H7 (cell line): ENCODE measurements at regions not wholly inside any gene's neighbourhood (a gene's known extent, or its start where the extent isn't known, plus 50 kb on each side); places are given as distances from the start of the nearest gene placed in this dataset.
A peak's percentile ranks its signal among the peaks of the same experiment; 100 is the strongest.

Source experiments
- DNase-seq: peaks from one replicate; pipeline ENCODE4 v3.0.0; 2012
- H3K27me3 ChIP-seq: 2 replicates; pipeline ENCODE4 v1.6.0; 2011; ENCODE audit warnings: mild to moderate bottlenecking, low read length; ENCODE audit not compliant: control insufficient read depth, insufficient read depth
- H3K36me3 ChIP-seq: replicated peaks from 2 replicates; pipeline ENCODE4 v1.5.1; 2011; ENCODE audit warnings: low read length; ENCODE audit not compliant: control insufficient read depth, insufficient read depth
- H3K4me3 ChIP-seq: 2 replicates; pipeline ENCODE4 v1.5.1; 2011; ENCODE audit warnings: low read depth, mild to moderate bottlenecking, control low read depth, low read length, moderate library complexity; ENCODE audit not compliant: insufficient read depth

DNA sequence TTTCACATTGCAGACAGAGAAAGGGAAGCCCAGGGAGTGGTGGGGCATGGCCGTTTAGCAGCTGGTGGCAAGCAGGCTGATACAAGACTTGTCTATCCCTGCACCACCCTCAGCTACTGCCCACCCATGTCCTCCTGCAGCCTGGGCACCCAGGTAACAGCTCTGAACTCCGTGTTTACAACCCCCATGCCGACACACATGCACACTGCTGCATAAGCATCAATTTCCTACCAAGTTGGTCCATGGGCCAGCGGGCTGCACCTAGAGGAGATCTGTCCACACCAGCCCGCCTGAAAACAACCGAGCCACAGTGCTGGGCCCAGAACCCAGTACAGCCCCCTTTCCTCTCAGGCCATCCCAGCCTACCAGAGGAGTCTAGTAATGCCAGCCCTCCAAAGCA lies 75.9 kb upstream of the C14orf180 start:
- Histone ChIP-seq H3K36me3 (no peaks in the 10 kb centered on the region), H3K27me3 (no peaks in the 10 kb centered on the region), H3K4me3 (no peak overlapping the region)
- DNase-seq: peak; percentile 8

DNA sequence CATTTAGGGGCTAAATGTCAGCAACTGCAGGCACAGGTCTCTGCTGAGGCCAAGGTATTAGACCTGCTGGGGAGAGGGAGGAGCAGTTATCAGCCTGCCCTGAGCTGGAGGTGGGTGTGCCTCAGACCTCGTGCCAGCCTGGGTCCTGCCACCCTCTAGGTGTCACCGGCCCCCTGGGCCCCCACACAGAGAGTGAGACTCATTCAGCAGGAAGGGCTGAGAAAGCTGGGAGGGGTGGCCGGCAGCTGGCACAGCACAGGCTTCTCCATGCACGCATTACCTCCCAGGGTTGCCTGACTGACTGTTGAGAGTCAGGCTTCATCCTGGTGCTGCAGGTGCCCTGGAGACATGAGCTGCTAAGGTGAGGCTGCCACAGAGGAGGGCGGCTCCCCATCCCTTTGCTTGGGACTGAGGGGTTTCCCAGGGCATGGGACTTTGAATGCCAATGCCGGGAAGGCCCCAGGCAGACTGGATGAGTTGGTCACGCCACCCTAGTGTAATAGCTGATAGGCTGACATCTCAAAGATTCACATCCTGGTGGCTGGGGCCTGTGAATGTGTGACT lies 75.3 kb upstream of the C14orf180 start:
- H3K36me3 ChIP-seq: no peaks in the 10 kb centered on the region
- H3K27me3 ChIP-seq: no peaks in the 10 kb centered on the region
- DNase-seq: peak; percentile 36
- no peak overlapping the region for H3K4me3 ChIP-seq

DNA sequence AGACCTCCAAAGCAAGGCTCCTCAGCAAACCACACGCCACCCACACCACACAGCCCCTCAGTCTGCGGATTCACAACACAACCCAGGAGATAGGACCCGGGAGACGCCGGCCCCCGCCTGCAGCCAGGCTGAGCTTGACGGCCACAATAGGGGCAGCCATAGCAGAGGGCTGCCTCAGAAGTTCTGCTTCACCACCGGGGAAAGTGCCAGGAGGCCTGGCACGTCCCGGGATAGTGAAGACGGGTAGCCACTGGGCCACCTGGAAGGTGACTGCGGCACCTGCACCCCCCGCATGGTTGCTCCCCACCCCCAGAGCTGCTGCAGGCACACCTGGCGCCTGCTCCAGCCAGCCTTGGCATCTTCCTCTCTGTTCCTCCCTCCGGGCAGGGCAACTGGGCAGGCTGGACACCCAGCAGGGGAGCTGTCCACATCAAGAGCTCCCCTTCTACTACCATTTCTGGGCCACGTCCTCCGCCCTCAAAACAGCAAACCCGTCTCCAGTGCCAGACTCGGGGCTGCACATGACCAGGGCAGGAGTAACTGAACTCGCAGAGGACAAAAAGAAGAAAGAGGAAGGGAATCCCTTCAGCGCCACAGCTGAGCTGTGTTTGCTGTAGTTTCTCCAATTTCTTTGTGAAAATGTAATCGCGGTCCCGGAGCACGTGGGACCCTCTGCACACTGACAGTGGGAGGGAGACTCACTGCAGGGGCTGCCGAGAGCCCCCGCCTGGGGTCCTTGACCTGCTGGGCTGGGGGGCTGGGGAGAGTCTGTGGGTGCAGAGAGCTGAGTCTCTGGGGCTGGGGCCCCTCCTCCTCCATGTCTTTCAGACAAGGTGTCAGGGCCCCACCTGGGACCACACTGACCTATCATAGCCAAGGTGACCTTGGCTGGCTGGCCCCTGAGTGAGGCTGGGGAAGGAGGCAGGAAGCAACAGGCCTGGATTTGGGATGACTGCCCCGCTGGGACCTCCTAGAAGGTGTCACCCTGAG lies 74.2 kb upstream of the C14orf180 start:
- DNase-seq: peak; percentile 57
- Histone ChIP-seq H3K4me3 (no peak overlapping the region), H3K36me3 (no peaks in the 10 kb centered on the region), H3K27me3 (no peaks in the 10 kb centered on the region)

DNA sequence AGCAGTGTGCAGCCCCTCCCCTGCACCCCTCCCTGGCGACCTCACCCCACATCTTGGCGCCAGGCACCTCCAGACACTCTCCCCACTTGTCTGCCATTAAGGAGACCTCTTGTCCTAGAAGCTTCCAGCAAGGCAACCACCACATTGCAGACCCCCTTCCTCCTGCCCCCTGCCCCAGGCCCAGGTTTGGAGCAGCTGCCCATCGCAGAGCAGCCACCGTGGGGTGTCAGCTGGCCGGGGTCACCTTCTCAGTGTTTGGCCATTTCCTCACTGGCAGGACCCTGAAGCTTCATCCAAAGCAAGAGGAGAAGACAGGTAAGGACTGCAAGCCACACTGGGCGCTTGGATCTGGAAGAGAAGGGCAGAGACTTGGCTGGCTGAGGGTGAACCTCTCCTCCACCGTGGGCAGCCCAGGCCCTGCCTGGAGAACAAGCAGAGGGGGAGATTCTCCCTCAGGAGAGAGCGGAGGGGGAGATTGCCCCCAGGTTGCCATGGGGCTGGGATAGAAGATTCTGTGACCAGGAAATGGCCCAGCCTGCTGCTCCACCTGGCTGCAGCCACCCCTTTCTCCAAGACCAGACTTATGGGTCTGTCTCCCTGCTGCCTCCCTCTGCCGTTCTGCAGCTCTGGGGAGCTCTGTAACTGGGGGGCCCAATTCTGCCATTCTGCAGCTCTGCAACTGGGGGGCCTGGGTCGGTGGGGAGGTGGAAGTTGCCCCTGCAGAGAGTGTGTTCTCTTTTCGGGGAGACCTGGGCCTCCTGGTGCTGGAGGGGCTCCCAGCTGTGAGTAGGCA lies 72.9 kb upstream of the C14orf180 start:
- peak; percentile 39 for DNase-seq
- Histone ChIP-seq H3K27me3 (no peaks in the 10 kb centered on the region), H3K4me3 (no peak overlapping the region)

DNA sequence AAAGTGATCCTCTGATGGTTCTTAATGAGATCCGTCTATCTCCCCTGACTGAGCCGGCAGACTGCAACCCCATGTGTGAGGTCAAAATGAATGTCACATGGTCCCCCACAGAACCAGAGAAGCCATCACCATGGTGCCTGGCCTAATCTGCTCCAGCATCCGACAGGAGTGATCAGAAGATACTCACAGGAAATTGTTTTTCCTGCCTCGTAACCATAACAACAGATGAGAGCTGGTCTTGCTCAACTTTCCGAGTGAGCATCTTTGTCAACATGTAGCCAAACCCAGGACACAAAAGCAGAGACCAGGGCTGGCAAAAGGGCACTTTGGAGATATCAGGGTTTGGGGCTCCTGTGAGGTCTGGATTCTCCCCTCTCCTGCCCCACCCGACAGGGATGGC lies 72.1 kb upstream of the C14orf180 start:
- peak; percentile 27 for DNase-seq
- H3K4me3 ChIP-seq: no peak overlapping the region
- H3K27me3 ChIP-seq: no peaks in the 10 kb centered on the region
- no peaks in the 10 kb centered on the region for H3K36me3 ChIP-seq

More for the DNA sequence above, 72.9 kb upstream of the C14orf180 start:
- H3K36me3 ChIP-seq: no peaks in the 10 kb centered on the region

DNA sequence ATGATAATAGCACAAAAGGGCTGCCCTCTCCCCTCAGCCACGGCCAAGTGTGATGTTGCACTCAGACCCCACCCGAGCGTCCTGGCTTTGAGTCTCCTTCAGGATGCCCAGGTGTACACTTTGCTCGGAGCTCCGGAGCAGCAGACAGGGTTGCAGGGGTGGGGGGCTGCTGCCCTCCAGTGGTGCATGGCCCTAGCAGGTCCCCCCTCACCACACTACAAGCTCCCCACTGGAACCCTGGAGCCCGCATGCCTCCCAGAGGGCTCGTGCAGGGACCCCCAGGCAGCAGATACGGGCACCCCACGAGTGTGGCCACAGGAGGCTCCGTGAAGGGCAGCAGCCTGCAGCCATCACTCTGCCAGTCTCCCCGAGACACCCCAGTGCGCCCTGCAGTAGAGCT lies 69.9 kb upstream of the C14orf180 start:
- Histone ChIP-seq H3K27me3 (no peaks in the 10 kb centered on the region), H3K36me3 (no peaks in the 10 kb centered on the region), H3K4me3 (no peak overlapping the region)
- DNase-seq: peak; percentile 84

DNA sequence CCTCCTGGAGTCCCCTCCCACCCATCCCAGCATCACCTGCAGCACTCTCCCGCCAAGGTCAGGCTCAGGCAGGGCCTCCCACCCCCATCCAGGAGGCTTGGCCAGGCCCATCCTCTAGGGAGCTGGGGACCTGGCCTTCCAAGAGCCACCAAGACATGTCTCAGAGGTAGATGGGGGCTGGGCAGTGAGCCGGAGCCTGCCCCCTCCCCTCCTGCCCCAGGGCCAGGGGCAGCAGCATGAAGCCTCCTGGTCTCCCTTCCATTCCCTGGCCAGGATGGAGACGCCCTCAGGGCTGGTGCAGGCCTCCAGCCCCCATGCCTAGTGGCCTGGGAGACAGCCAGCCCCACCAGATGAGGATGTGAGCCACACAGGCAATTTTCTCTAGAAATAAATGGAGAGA lies 69.3 kb upstream of the C14orf180 start:
- H3K36me3 ChIP-seq: no peaks in the 10 kb centered on the region
- H3K4me3 ChIP-seq: no peak overlapping the region
- DNase-seq: peak; percentile 63
- no peaks in the 10 kb centered on the region for H3K27me3 ChIP-seq

DNA sequence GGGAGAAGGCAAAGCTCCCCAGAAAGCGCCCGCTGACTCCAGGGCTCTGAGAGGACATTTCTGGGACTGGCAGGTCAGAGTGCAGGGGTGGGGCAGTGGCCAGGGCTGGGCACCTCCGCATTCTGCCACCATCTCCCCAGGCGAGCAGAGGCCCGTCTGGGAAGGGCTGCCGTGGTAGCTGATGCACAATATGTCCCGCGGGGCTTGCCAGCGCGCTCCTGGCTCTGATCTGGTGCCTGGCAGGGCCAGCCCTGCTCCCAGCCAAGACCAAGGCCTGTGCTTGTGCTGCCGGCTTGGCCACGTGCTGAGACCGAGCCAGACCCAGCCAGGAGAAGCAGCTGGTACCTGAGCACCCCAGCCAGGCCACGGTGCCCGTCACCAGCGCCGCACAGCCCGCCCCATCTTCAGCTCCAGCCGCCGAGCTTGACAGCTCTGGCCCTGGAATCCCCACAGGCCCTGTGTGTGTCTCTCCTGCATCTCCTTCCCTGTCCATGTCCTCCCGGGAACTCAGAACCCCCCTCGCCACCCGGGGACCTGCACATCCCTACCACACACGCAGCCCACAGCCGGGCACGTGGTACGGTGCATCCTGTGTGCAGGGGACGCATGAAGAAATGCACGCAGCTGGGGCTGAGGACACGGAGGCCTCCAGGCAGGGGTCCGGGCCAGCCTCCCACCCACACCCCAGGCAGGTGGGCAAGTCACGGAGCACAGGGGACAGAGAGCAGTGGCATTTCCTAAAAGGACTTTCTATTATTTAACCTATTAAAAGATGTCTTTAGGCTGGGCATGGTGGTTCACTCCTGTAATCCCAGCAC lies 68.6 kb upstream of the C14orf180 start:
- peak; percentile 55 for DNase-seq
- Histone ChIP-seq H3K36me3 (no peaks in the 10 kb centered on the region), H3K4me3 (no peak overlapping the region), H3K27me3 (no peaks in the 10 kb centered on the region)

DNA sequence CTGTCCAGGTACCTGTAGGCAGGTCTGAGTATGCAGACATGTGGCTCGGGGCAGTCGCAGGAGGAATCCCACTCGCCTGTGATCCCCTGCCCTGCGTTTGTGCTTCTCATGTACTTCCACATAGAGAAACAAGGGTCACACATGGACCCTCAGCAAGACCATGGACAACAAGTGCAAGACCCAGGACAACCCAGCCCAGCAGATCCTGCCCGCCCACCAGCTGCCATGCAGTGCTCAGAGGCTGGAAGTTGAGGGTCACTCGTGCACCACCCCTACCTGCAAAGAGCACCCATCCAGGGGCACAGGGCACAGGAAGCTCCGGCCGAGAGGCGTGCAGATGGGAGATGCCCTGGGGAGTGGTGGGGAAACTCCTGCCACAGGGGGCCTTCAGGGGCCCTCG lies 67.5 kb upstream of the C14orf180 start:
- Histone ChIP-seq H3K27me3 (no peaks in the 10 kb centered on the region), H3K4me3 (no peak overlapping the region), H3K36me3 (no peaks in the 10 kb centered on the region)
- peak; percentile 47 for DNase-seq

DNA sequence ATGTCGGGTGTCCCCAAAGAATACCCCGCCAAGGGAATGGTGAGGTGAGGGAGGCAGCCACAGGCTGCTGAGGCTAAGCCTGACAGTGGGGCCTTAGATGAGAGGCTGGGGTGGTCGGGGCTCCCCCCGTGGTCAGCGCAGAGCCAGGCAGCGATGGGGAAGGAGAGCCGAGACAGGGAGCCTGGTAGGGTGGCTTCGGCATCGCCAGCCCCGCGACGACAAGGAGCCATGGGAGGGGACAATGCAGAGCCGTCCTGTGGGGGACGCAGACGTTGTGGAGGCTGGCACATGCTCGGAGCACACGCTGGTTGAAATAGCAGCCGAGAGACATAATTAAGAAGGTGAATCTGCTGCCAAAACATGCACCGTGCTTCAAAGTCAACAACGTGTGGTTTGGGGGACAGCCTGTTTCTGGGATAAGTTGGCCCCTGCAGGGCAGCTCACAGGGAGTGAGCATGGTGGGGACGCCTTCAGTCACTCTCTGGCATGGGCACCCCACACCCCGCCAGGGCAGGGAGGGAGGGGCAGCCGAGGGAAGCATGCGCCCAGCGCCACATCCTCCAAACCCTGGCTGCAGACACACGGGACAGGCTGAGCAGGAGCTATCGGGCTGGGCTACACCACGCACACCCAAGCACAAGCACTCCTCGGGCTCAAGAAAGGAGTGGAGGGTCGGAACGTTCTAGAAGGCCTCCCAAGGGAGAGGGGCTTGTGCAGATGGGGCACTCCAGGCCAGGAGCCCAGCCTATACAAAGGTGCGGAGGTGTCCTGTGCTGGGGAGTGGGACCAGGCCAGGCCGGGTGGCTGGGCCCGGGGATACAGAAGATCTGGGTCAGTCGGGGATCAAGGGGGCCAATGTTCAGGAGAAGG lies 66.6 kb upstream of the C14orf180 start:
- peak; percentile 67 for DNase-seq
- Histone ChIP-seq H3K36me3 (no peaks in the 10 kb centered on the region), H3K27me3 (no peaks in the 10 kb centered on the region), H3K4me3 (no peak overlapping the region)

DNA sequence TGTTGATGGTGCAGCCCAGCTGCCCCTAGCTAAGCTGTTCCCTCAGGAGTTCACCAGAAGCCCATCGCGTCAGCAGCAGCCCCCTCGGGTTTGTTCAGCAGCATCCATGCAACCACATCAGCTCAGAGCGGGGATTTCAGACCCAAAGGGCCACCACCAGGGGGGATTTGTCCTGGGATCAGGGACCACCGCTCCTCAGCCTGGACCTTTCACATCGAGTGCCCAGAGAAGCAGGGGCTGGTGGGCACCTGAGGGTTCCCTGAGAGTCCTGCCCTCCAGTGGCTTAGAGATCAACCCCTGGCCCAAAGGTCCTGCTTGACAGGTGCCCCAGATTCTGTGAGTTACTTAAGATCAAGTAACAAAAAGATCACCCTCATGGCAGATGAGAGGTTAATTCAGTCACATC lies 65.9 kb upstream of the C14orf180 start:
- H3K27me3 ChIP-seq: no peaks in the 10 kb centered on the region
- DNase-seq: no peak
- H3K4me3 ChIP-seq: no peak overlapping the region
- no peaks in the 10 kb centered on the region for H3K36me3 ChIP-seq

DNA sequence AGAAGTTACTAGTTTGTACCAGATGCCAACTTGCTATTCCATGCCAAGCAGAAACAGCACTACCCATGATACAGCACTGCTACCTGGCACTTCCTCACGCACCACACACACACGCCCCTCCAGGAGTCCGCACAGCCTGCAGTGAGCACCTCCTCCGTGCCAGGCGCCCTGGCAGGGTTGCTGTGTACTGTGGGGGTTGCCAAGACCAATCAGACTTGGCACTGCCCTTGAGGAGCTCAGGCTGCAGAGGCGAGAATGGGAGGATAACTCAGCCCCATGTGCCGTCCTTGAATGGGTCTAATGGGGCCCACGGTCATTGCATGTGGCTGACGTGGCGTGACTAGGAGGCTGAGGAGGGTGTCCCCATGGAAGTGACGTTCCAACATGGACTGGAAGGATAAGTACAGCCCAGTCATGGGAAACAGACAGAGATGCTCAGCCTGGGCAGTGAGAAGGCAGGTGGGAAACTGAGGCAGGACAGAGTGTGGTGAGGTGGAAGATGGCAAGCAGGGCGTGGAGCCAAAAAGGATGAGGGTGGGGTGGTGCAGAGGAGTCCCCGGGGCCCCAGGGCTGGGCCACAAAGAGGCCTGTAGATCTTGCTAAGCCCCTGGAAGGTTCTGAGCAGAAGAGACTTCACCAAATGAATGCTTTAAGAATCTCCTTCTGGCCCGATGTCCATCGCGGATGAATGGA lies 65.3 kb upstream of the C14orf180 start:
- Histone ChIP-seq H3K27me3 (no peaks in the 10 kb centered on the region), H3K4me3 (no peak overlapping the region), H3K36me3 (no peaks in the 10 kb centered on the region)
- DNase-seq: peak; percentile 17
